WTC11 (cell line): ENCODE measurements at regions not wholly inside any gene's neighbourhood (a gene's known extent, or its start where the extent isn't known, plus 50 kb on each side); places are given as distances from the start of the nearest gene placed in this dataset.

Experiments used
- ATAC-seq: fragments of 200-7000 bp; cut with Tn5 transposase; 2 replicates; pipeline ENCODE4 v1.10.0; 2021; ENCODE audit warnings: mild to moderate bottlenecking, moderate library complexity
- CTCF ChIA-PET: fragments of 300-600 bp; sonication (Branson Sonifier 250); formaldehyde crosslinking; loops from one replicate; lab custom pipeline; 2021; ENCODE audit warnings: antibody characterized with exemption; lab: Charles Lee
- POLR2A ChIA-PET: fragments of 350-600 bp; sonication (Branson Sonifier 250); formaldehyde crosslinking; loops from one replicate; lab custom pipeline; 2021; ENCODE audit warnings: antibody characterized with exemption; lab: Charles Lee
- DNase-seq: peaks from one replicate; pipeline ENCODE4 v3.0.0; 2021; ENCODE audit warnings: low spot score
- H3K27ac Mint-ChIP-seq: 2 replicates; pipeline ENCODE4 v1.8.0; 2021; ENCODE audit warnings: mixed read lengths
- H3K27me3 Mint-ChIP-seq: 2 replicates; pipeline ENCODE4 v1.8.0; 2021; ENCODE audit warnings: low read depth, mild to moderate bottlenecking, moderate library complexity, mixed read lengths
- H3K36me3 Mint-ChIP-seq: 2 replicates; pipeline ENCODE4 v1.8.0; 2021; ENCODE audit warnings: mixed read lengths
- H3K4me1 Mint-ChIP-seq: 2 replicates; pipeline ENCODE4 v1.8.0; 2022; ENCODE audit warnings: mixed read lengths
- H3K4me3 Mint-ChIP-seq: 2 replicates; pipeline ENCODE4 v1.8.0; 2021; ENCODE audit warnings: mild to moderate bottlenecking, moderate library complexity, mixed read lengths
- H3K9me3 Mint-ChIP-seq: 2 replicates; pipeline ENCODE4 v1.8.0; 2021; ENCODE audit warnings: mixed read lengths
- ATF6 ChIP-seq: sonication (generic); formaldehyde crosslinking; IDR thresholded peaks from 2 replicates; pipeline ENCODE4 v1.8.1; 2023; ENCODE audit warnings: mild to moderate bottlenecking, missing genetic modification reagents
- CBFB ChIP-seq: sonication (generic); formaldehyde crosslinking; IDR thresholded peaks from 2 replicates; pipeline ENCODE4 v1.8.1; 2022; ENCODE audit warnings: mild to moderate bottlenecking, low read depth, missing genetic modification reagents
- CREM ChIP-seq: sonication (generic); formaldehyde crosslinking; IDR thresholded peaks from 2 replicates; pipeline ENCODE4 v1.8.1; 2022; ENCODE audit warnings: mild to moderate bottlenecking, missing genetic modification reagents, moderate library complexity
- CTCF ChIP-seq: fragments of 200-600 bp; IDR thresholded peaks from 2 replicates; pipeline ENCODE4 v1.8.0; 2022; ENCODE audit warnings: antibody characterized with exemption
- EMX1 ChIP-seq: fragments of 250-450 bp; sonication (Bioruptor Pico); IDR thresholded peaks from 2 replicates; pipeline ENCODE4 v1.8.0; 2021; ENCODE audit warnings: mild to moderate bottlenecking
- ERG ChIP-seq: fragments of 250-450 bp; sonication (Bioruptor Pico); IDR thresholded peaks from 2 replicates; pipeline ENCODE4 v1.8.0; 2021; ENCODE audit warnings: mild to moderate bottlenecking
- FOXK1 ChIP-seq: sonication (generic); formaldehyde crosslinking; IDR thresholded peaks from 2 replicates; pipeline ENCODE4 v1.8.0; 2022; ENCODE audit warnings: mild to moderate bottlenecking, moderate library complexity, missing genetic modification reagents
- GRHL2 ChIP-seq: fragments of 250-450 bp; sonication (Bioruptor Pico); IDR thresholded peaks from 2 replicates; pipeline ENCODE4 v1.8.0; 2022; ENCODE audit warnings: mild to moderate bottlenecking, moderate library complexity; ENCODE audit not compliant: insufficient replicate concordance, severe bottlenecking
- IRF2 ChIP-seq: sonication (generic); formaldehyde crosslinking; IDR thresholded peaks from 2 replicates; pipeline ENCODE4 v1.8.0; 2022; ENCODE audit warnings: low read depth, missing genetic modification reagents, borderline replicate concordance
- JAZF1 ChIP-seq: fragments of 250-450 bp; sonication (Bioruptor Pico); IDR thresholded peaks from 2 replicates; pipeline ENCODE4 v1.9.0; 2021; ENCODE audit warnings: moderate library complexity, mild to moderate bottlenecking, inconsistent platforms
- KAT7 ChIP-seq: sonication (generic); formaldehyde crosslinking; IDR thresholded peaks from 2 replicates; pipeline ENCODE4 v1.8.1; 2023; ENCODE audit warnings: missing genetic modification reagents, mild to moderate bottlenecking, borderline replicate concordance
- NFATC4 ChIP-seq: fragments of 250-450 bp; sonication (Bioruptor Pico); IDR thresholded peaks from 2 replicates; pipeline ENCODE4 v1.9.0; 2021; ENCODE audit warnings: mild to moderate bottlenecking
- NR2C2 ChIP-seq: sonication (generic); formaldehyde crosslinking; IDR thresholded peaks from 2 replicates; pipeline ENCODE4 v1.8.0; 2022; ENCODE audit warnings: mild to moderate bottlenecking, missing genetic modification reagents
- TEAD1 ChIP-seq: sonication (generic); formaldehyde crosslinking; IDR thresholded peaks from 2 replicates; pipeline ENCODE4 v1.8.0; 2022; ENCODE audit warnings: mild to moderate bottlenecking, missing genetic modification reagents
- USF2 ChIP-seq: sonication (generic); formaldehyde crosslinking; IDR thresholded peaks from 2 replicates; pipeline ENCODE4 v1.8.1; 2023; ENCODE audit warnings: mild to moderate bottlenecking, missing genetic modification reagents, moderate library complexity
- ZBTB43 ChIP-seq: sonication (generic); formaldehyde crosslinking; IDR thresholded peaks from 2 replicates; pipeline ENCODE4 v1.8.1; 2023; ENCODE audit warnings: mild to moderate bottlenecking, missing genetic modification reagents
- ZNF281 ChIP-seq: sonication (generic); formaldehyde crosslinking; IDR thresholded peaks from 2 replicates; pipeline ENCODE4 v1.8.0; 2023; ENCODE audit warnings: mild to moderate bottlenecking, missing genetic modification reagents
- ZNF416 ChIP-seq: fragments of 250-450 bp; sonication (Bioruptor Pico); IDR thresholded peaks from 2 replicates; pipeline ENCODE4 v1.9.0; 2021; ENCODE audit warnings: mild to moderate bottlenecking, inconsistent platforms
- ZNF512 ChIP-seq: sonication (generic); formaldehyde crosslinking; IDR thresholded peaks from 2 replicates; pipeline ENCODE4 v1.8.1; 2022; ENCODE audit warnings: missing genetic modification reagents, borderline replicate concordance

- TF ChIP-seq ATF6 (CRISPR knock-in tag) (no peak), ZBTB43 (no peak)
Measured at GRCh38 chr2:38480617-38481016, 103.5 kb upstream of the ATL2 start (continued).

GRCh38 chr2:38477006-38477405 lies 99.9 kb upstream of the ATL2 start:
- ATAC-seq (no peak), DNase-seq (no peak)
- no peaks in the 10 kb centered on the region; the same call in 1 of the 2 replicates for H3K27me3 Mint-ChIP-seq
- no peak overlapping the region for H3K27ac Mint-ChIP-seq
- peaks cover 7% of the 10 kb centered on the region; the same call in 1 of the 2 replicates for H3K4me1 Mint-ChIP-seq
- H3K9me3 Mint-ChIP-seq: peaks cover 19% of the 10 kb centered on the region
- TF ChIP-seq CTCF (no peak), ZNF512 (CRISPR knock-in tag) (no peak), JAZF1 (CRISPR knock-in tag) (no peak), GRHL2 (CRISPR knock-in tag) (no peak), ZNF281 (CRISPR knock-in tag) (no peak), ZNF416 (no peak), EMX1 (CRISPR knock-in tag) (no peak), CREM (no peak)
- H3K36me3 Mint-ChIP-seq: peaks cover 16% of the 10 kb centered on the region
- ChIA-PET CTCF (interaction anchor here (0.9 to 3.0 kb wide), 3 partner anchors 12 to 105 kb away, joined by 3 to 12 read pairs (median 4); no protein-coding TSS in a partner anchor), POLR2A (no interaction called here)
- no peak overlapping the region for H3K4me3 Mint-ChIP-seq

GRCh38 chr2:38475567-38475881 lies 98.5 kb upstream of the ATL2 start:
- peaks cover 7% of the 10 kb centered on the region; the same call in 1 of the 2 replicates for H3K4me1 Mint-ChIP-seq
- ChIA-PET POLR2A (no interaction called here), CTCF (interaction anchor here (1.0 to 2.0 kb wide), 3 partner anchors 9 to 106 kb away, joined by 3 to 6 read pairs (median 3); no protein-coding TSS in a partner anchor)
- peaks cover 5% of the 10 kb centered on the region for H3K36me3 Mint-ChIP-seq
- ATAC-seq: no peak
- H3K27ac Mint-ChIP-seq: no peak overlapping the region
- H3K9me3 Mint-ChIP-seq: peaks cover 8% of the 10 kb centered on the region
- H3K27me3 Mint-ChIP-seq: no peaks in the 10 kb centered on the region; the same call in 1 of the 2 replicates
- no peak for DNase-seq
- H3K4me3 Mint-ChIP-seq: no peak overlapping the region
- TF ChIP-seq KAT7: no peak
- no peak for TF ChIP-seq TEAD1 (CRISPR knock-in tag)
- TF ChIP-seq FOXK1: no peak
- TF ChIP-seq NR2C2 (CRISPR knock-in tag): no peak
- TF ChIP-seq ERG (CRISPR knock-in tag): no peak
- no peak for TF ChIP-seq CBFB (CRISPR knock-in tag)
- TF ChIP-seq NFATC4: no peak
- no peak for TF ChIP-seq USF2 (CRISPR knock-in tag)
- no peak for TF ChIP-seq IRF2 (CRISPR knock-in tag)
